Colonic mucosa (tissue), 4 donors: ENCODE measurements at regions not wholly inside any gene's neighbourhood (a gene's known extent, or its start where the extent isn't known, plus 50 kb on each side); places are given as distances from the start of the nearest gene placed in this dataset.

Experiments used
- DNase-seq: peaks from one replicate; pipeline ENCODE4 v3.0.0-alpha.2; 2020
- H3K27ac ChIP-seq: fragments of 200-600 bp; one replicate; pipeline ENCODE4 v1.8.0; 2021
- H3K27me3 ChIP-seq: fragments of 200-600 bp; one replicate; pipeline ENCODE4 v1.8.0; 2021
- H3K36me3 ChIP-seq: fragments of 200-600 bp; one replicate; pipeline ENCODE4 v1.8.0; 2021
- H3K4me1 ChIP-seq: fragments of 200-600 bp; one replicate; pipeline ENCODE4 v1.8.0; 2021; ENCODE audit warnings: mild to moderate bottlenecking
- H3K4me3 ChIP-seq: fragments of 200-600 bp; one replicate; pipeline ENCODE4 v1.8.0; 2021
- H3K9ac ChIP-seq, 2 donors: one replicate each; pipeline ENCODE4 v1.7.0; 2013; ENCODE audit warnings: control low read depth in 2 of 2, low read depth in 2 of 2, low read length in 2 of 2
- H3K9me3 ChIP-seq: fragments of 200-600 bp; one replicate; pipeline ENCODE4 v1.8.0; 2021
- intact Hi-C: fragments of 100-400 bp; cut with DNase I; formaldehyde crosslinking; loops from one replicate; pipeline ENCODE4 v1.14.1; 2022
- TF ChIP-seq, protein P1 (sequence below): fragments of 200-600 bp; IDR thresholded peaks from one replicate; pipeline ENCODE4 v1.8.0; 2022; ENCODE audit warnings: antibody characterized with exemption, mild to moderate bottlenecking
- donor health status: healthy.
- donor health status: DM: no; HTN: no; CAD: no.
- donor health status: DM: no; HTN: no; CAD: no.

DNA sequence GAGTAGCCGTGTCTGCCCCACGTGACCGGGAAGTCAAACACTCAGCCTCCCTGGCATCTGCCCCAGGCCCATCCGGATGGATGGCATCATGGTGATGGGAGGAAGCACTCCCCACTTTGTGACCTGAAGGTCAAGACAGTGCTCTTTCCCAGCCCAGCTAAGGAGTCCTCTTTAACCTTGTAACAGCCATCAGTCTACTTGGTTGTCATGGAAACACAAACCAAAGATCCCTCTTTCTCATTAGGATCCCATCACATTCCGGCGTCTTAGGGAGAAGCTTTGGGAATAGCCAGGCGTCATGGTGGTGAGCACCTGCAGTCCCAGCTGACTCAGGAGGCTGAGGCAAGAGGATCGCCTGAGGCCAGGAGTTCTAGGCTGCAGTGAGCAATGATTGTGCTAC lies 90.9 kb upstream of the FOXC1 start:
- H3K4me1 ChIP-seq = no peaks in the 10 kb centered on the region
- TF ChIP-seq, protein P1, sequence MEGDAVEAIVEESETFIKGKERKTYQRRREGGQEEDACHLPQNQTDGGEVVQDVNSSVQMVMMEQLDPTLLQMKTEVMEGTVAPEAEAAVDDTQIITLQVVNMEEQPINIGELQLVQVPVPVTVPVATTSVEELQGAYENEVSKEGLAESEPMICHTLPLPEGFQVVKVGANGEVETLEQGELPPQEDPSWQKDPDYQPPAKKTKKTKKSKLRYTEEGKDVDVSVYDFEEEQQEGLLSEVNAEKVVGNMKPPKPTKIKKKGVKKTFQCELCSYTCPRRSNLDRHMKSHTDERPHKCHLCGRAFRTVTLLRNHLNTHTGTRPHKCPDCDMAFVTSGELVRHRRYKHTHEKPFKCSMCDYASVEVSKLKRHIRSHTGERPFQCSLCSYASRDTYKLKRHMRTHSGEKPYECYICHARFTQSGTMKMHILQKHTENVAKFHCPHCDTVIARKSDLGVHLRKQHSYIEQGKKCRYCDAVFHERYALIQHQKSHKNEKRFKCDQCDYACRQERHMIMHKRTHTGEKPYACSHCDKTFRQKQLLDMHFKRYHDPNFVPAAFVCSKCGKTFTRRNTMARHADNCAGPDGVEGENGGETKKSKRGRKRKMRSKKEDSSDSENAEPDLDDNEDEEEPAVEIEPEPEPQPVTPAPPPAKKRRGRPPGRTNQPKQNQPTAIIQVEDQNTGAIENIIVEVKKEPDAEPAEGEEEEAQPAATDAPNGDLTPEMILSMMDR = no peak
- H3K27ac ChIP-seq = no peak overlapping the region
- no peaks in the 10 kb centered on the region for H3K36me3 ChIP-seq
- H3K9ac ChIP-seq = no peak overlapping the region
- DNase-seq = no peak
- no peak overlapping the region for H3K4me3 ChIP-seq
- intact Hi-C loops = no loop called here
- no peaks in the 10 kb centered on the region for H3K9me3 ChIP-seq
- H3K27me3 ChIP-seq = no peaks in the 10 kb centered on the region

DNA sequence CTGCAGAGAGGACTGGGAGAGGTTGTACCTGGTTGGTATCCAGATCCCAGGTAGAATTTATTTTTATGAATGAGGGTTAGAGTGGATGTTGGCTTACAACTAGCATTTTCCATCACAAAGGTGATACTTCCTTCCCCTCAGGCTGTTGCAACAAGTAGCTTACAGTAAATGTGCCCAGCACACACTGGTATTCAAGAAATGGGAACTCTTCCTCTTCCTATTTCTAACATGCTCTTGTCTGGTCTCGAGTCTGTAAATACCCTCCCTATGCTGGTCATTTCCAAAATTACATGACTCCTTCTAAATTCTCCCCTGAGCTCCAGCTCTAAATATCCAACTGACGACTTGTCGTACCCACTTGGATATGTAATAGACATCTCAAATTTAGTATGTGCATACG lies 90.1 kb upstream of the FOXC1 start:
- intact Hi-C loops = no loop called here
- no peak for DNase-seq
- no peak overlapping the region for H3K4me3 ChIP-seq
- H3K27ac ChIP-seq = no peak overlapping the region
- no peaks in the 10 kb centered on the region for H3K9me3 ChIP-seq
- H3K9ac ChIP-seq = no peak overlapping the region
- H3K27me3 ChIP-seq = no peaks in the 10 kb centered on the region
- H3K36me3 ChIP-seq = no peaks in the 10 kb centered on the region
- TF ChIP-seq, protein P1 = no peak
- no peaks in the 10 kb centered on the region for H3K4me1 ChIP-seq

DNA sequence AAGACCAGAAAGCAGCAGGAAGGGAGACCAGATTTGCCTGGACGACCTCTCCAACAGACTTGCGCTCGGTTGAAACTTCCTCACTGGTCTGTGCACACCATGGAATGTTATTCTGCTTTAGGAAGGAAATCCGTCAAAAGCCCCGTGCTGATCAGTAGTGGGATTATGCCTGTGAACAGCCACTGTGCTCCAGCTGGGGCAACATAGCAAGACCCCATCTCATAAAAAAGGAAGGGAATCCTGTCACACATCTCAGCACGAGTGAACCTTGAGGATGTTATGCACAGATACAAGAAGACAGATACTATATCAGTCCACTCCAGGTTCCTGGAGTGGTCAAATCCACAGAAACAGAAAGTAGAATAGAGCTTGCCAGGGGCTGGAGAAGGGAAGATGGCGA lies 86.9 kb upstream of the FOXC1 start:
- intact Hi-C loops = loop anchor here (2.0 kb wide), 1 partner anchor 32 kb away; no protein-coding TSS in a partner anchor
- H3K4me3 ChIP-seq = no peak overlapping the region
- no peaks in the 10 kb centered on the region for H3K36me3 ChIP-seq
- H3K4me1 ChIP-seq = no peaks in the 10 kb centered on the region
- no peak overlapping the region for H3K9ac ChIP-seq
- no peak overlapping the region for H3K27ac ChIP-seq
- H3K27me3 ChIP-seq = no peaks in the 10 kb centered on the region
- no peaks in the 10 kb centered on the region for H3K9me3 ChIP-seq
- TF ChIP-seq, protein P1 = no peak
- DNase-seq = no peak

DNA sequence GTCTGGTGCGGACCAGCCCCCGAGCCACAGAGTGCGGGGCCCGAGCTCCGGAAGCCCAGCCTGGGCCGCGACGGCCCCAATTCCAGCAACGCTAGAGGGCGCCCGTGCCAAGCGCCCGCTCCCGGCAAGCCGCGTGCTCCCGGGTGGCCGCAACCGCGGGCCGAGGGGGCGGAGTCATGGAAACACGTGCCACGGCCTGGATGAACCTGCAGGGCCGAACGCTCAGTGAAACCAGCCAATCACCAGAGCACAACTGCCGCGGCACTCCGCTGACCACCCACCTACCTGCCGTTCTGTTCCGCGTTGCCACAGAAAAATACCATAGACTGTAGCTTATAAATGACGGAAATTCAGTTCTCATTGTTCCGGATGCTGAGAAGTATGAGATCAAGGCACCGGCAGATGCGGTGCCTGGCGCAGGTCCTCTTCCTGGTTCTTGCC lies 85.7 kb upstream of the FOXC1 start:
- no peaks in the 10 kb centered on the region for H3K4me1 ChIP-seq
- no peaks in the 10 kb centered on the region for H3K9me3 ChIP-seq
- TF ChIP-seq, protein P1 = peak; percentile 77
- no peak overlapping the region for H3K4me3 ChIP-seq
- no peak overlapping the region for H3K27ac ChIP-seq
- intact Hi-C loops = no loop called here
- DNase-seq = peak; percentile 80
- H3K36me3 ChIP-seq = no peaks in the 10 kb centered on the region
- no peak overlapping the region for H3K9ac ChIP-seq
- H3K27me3 ChIP-seq = no peaks in the 10 kb centered on the region

DNA sequence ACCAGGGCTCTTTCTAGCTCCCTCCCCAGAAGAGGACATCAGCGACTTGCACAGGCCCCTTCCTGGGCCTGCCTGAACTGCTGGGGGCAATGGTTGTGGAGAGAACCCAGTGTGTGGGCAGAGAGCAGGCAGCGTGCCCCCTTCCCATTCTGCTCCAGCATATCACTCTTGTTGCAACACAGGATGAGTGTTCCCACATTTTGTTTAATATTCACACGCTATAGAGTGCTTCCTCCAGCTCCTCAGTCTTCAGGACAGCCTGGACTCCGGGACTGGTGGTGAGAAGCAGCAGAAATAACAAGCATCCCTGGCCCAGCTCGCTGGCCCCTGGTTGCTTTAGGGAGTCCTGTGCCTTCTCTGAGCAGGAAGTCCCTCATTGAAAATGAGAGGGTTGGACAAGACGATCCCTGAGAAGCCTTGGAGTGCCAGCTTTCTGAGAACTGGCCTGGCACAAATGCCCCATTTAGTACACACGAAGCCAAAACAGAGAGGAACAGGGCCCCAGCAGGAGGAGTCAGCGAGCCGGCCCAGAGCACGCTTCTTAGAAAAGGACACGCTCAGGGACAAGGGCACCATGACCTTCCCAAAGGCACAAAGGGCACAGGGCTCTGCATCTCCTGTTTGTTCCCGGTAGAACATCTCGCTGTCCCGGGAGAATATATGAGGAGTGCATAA lies 84.2 kb upstream of the FOXC1 start:
- H3K9ac ChIP-seq = no peak overlapping the region
- no peaks in the 10 kb centered on the region for H3K27me3 ChIP-seq
- intact Hi-C loops = no loop called here
- no peaks in the 10 kb centered on the region for H3K4me1 ChIP-seq
- H3K4me3 ChIP-seq = no peak overlapping the region
- no peak overlapping the region for H3K27ac ChIP-seq
- no peaks in the 10 kb centered on the region for H3K36me3 ChIP-seq
- DNase-seq = no peak
- TF ChIP-seq, protein P1 = no peak
- H3K9me3 ChIP-seq = no peaks in the 10 kb centered on the region
